RWPE1 (cell line): ENCODE measurements at regions not wholly inside any gene's neighbourhood (a gene's known extent, or its start where the extent isn't known, plus 50 kb on each side); places are given as distances from the start of the nearest gene placed in this dataset.

ENCODE experiments used
- CTCF ChIA-PET: fragments of 350-600 bp; sonication (Branson Sonifier 250); formaldehyde crosslinking; extraction: SDS; loops from one replicate; lab custom pipeline; 2021; lab: Yijun Ruan, JAX
- POLR2A ChIA-PET: fragments of 400-600 bp; formaldehyde crosslinking; extraction: SDS; loops from one replicate; lab custom pipeline; 2020; ENCODE audit warnings: antibody characterized with exemption; ENCODE audit not compliant: low non-redundant PET; lab: Yijun Ruan, JAX
- DNase-seq: peaks from one replicate; pipeline ENCODE4 v3.0.0; 2012; ENCODE audit warnings: low spot score
- H3K27ac ChIP-seq: fragments of 450-650 bp; 2 replicates; pipeline ENCODE4 v1.5.1; 2017
- CTCF ChIP-seq: fragments of 450-650 bp; conservative IDR thresholded peaks from 2 replicates; pipeline ENCODE4 v1.5.1; 2017; ENCODE audit warnings: low read depth, mild to moderate bottlenecking

GRCh38 chr22:19592464-19592863, 68.3 kb upstream of the CLDN5 start:
- no peak for TF ChIP-seq CTCF
- H3K27ac ChIP-seq = no peak overlapping the region
- ChIA-PET POLR2A (no interaction called here), CTCF (no interaction called here)
- DNase-seq = no peak

GRCh38 chr22:19593991-19594569, 69.9 kb upstream of the CLDN5 start:
- CTCF ChIA-PET = no interaction called here
- H3K27ac ChIP-seq = no peak overlapping the region

GRCh38 chr22:19595532-19595931, 71.3 kb upstream of the CLDN5 start:
- no peak for TF ChIP-seq CTCF
- POLR2A ChIA-PET = no interaction called here
- DNase-seq = no peak
- H3K27ac ChIP-seq = no peak overlapping the region
- CTCF ChIA-PET = no interaction called here

More at GRCh38 chr22:19593991-19594569, 69.9 kb upstream of the CLDN5 start:
- no peak for DNase-seq
- no peak for TF ChIP-seq CTCF
- POLR2A ChIA-PET = no interaction called here

GRCh38 chr22:19596680-19597398, 72.6 kb upstream of the CLDN5 start:
- CTCF ChIA-PET = no interaction called here
- no peak for TF ChIP-seq CTCF
- H3K27ac ChIP-seq = no peak overlapping the region
- DNase-seq = no peak
- POLR2A ChIA-PET = no interaction called here

GRCh38 chr22:19597399-19597735, 73.2 kb upstream of the CLDN5 start:
- DNase-seq = no peak
- no peak overlapping the region for H3K27ac ChIP-seq
- ChIA-PET CTCF (no interaction called here), POLR2A (no interaction called here)
- TF ChIP-seq CTCF = no peak

- CTCF ChIA-PET = no interaction called here
- DNase-seq = peak; percentile 34
- POLR2A ChIA-PET = no interaction called here
Measured at GRCh38 chr22:19598054-19598855, 74.0 kb upstream of the CLDN5 start.

More at GRCh38 chr22:19598054-19598855, 74.0 kb upstream of the CLDN5 start:
- H3K27ac ChIP-seq = peak overlapping the region; percentile 58
- TF ChIP-seq CTCF = no peak
